A673 (cell line): ENCODE measurements at regions not wholly inside any gene's neighbourhood (a gene's known extent, or its start where the extent isn't known, plus 50 kb on each side); places are given as distances from the start of the nearest gene placed in this dataset.

Experiments used
- EZH2 ChIP-seq: fragments of 200-600 bp; sonication (generic); IDR thresholded peaks from 2 replicates; pipeline ENCODE4 v1.6.1; 2017; ENCODE audit warnings: borderline replicate concordance, low read depth, mild to moderate bottlenecking, mixed read lengths, antibody characterized with exemption, low read length; ENCODE audit not compliant: poor library complexity, severe bottlenecking
- TF ChIP-seq, protein P1 (sequence below): fragments of 300-800, 200-600 bp; sonication (generic); conservative IDR thresholded peaks from 2 replicates; pipeline ENCODE4 v1.5.1; 2017; ENCODE audit warnings: low read depth, mild to moderate bottlenecking, antibody characterized with exemption, low read length, moderate library complexity, mixed read lengths

DNA sequence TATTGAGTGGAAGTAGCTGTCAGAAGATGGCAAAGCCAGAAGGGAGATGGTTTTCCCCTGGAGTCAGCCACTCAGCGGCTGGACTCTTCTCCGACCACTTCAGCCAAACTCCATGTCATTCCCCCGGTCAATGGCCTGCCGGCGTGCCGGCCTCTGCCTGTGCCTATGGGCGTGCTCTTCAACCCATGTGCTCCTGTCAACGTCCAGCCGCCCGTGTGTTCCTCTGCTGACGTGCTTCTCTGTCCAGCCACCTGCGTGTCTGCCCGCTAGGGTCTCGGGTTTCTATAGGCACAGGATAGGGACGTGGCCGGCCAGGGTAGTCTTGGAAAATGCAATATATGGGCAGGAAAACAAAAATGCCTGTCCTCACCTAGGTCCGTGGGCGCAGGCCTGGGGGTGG lies 77.7 kb upstream of the RUFY1 start:
- TF ChIP-seq, protein P1, sequence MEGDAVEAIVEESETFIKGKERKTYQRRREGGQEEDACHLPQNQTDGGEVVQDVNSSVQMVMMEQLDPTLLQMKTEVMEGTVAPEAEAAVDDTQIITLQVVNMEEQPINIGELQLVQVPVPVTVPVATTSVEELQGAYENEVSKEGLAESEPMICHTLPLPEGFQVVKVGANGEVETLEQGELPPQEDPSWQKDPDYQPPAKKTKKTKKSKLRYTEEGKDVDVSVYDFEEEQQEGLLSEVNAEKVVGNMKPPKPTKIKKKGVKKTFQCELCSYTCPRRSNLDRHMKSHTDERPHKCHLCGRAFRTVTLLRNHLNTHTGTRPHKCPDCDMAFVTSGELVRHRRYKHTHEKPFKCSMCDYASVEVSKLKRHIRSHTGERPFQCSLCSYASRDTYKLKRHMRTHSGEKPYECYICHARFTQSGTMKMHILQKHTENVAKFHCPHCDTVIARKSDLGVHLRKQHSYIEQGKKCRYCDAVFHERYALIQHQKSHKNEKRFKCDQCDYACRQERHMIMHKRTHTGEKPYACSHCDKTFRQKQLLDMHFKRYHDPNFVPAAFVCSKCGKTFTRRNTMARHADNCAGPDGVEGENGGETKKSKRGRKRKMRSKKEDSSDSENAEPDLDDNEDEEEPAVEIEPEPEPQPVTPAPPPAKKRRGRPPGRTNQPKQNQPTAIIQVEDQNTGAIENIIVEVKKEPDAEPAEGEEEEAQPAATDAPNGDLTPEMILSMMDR: no peak
- no peak for TF ChIP-seq EZH2
